H9 (cell line): ENCODE measurements at regions not wholly inside any gene's neighbourhood (a gene's known extent, or its start where the extent isn't known, plus 50 kb on each side); places are given as distances from the start of the nearest gene placed in this dataset.
"Not testable (repeated sequence)": the region's sequence is repeated elsewhere in the genome, so short reads cannot be mapped to it uniquely, and the experiment has no call there.

Source experiments
- DNase-seq: peaks from one replicate; pipeline ENCODE4 v3.0.0-alpha.2; 2017
- H2AFZ ChIP-seq: one replicate; pipeline ENCODE4 v1.6.1; 2013; ENCODE audit warnings: mild to moderate bottlenecking, low read length, control low read depth, moderate library complexity
- H2AK5ac ChIP-seq: 2 replicates; pipeline ENCODE4 v1.6.1; 2013; ENCODE audit warnings: low read length, control low read depth, mixed read lengths; ENCODE audit not compliant: insufficient read length
- H2BK120ac ChIP-seq: one replicate; pipeline ENCODE4 v1.6.1; 2013; ENCODE audit warnings: low read depth, mild to moderate bottlenecking, low read length, control low read depth, inconsistent platforms; ENCODE audit not compliant: poor library complexity, severe bottlenecking
- H2BK12ac ChIP-seq: 2 replicates; pipeline ENCODE4 v1.6.1; 2013; ENCODE audit warnings: low read length, control low read depth, mixed read lengths, low read depth; ENCODE audit not compliant: insufficient read length
- H2BK15ac ChIP-seq: 2 replicates; pipeline ENCODE4 v1.6.1; 2013; ENCODE audit warnings: low read depth, low read length, control low read depth
- H2BK20ac ChIP-seq: one replicate; pipeline ENCODE4 v1.6.1; 2013; ENCODE audit warnings: low read depth, mild to moderate bottlenecking, low read length, control low read depth, inconsistent platforms; ENCODE audit not compliant: poor library complexity, severe bottlenecking
- H2BK5ac ChIP-seq: 2 replicates; pipeline ENCODE4 v1.6.1; 2013; ENCODE audit warnings: low read length, control low read depth, mixed read lengths; ENCODE audit not compliant: insufficient read length
- H3K14ac ChIP-seq: 2 replicates; pipeline ENCODE4 v1.6.1; 2013; ENCODE audit warnings: low read length, control low read depth; ENCODE audit not compliant: insufficient read depth
- H3K18ac ChIP-seq: 2 replicates; pipeline ENCODE4 v1.6.1; 2013; ENCODE audit warnings: low read depth, mild to moderate bottlenecking, mixed read lengths, low read length, control low read depth; ENCODE audit not compliant: insufficient read length
- H3K23ac ChIP-seq: 2 replicates; pipeline ENCODE4 v1.6.1; 2013; ENCODE audit warnings: low read length, control low read depth, mixed read lengths, low read depth; ENCODE audit not compliant: insufficient read length
- H3K23me2 ChIP-seq: 2 replicates; pipeline ENCODE4 v1.6.1; 2013; ENCODE audit warnings: low read depth, mild to moderate bottlenecking, mixed read lengths, low read length, control low read depth; ENCODE audit not compliant: insufficient read length, poor library complexity, severe bottlenecking
- H3K27ac ChIP-seq: 2 replicates; pipeline ENCODE4 v1.5.1; 2013; ENCODE audit warnings: low read length, control low read depth, mixed read lengths, low read depth; ENCODE audit not compliant: insufficient read length
- H3K27me3 ChIP-seq: 2 replicates; pipeline ENCODE4 v1.6.1; 2013; ENCODE audit warnings: low read length, control low read depth, inconsistent platforms; ENCODE audit not compliant: insufficient read depth
- H3K4ac ChIP-seq: 2 replicates; pipeline ENCODE4 v1.6.1; 2013; ENCODE audit warnings: low read depth, mild to moderate bottlenecking, control low read depth, inconsistent platforms, low read length, moderate library complexity
- H3K4me1 ChIP-seq: 2 replicates; pipeline ENCODE4 v1.6.1; 2013; ENCODE audit warnings: low read length, control low read depth, inconsistent platforms; ENCODE audit not compliant: insufficient read depth
- H3K4me2 ChIP-seq: 2 replicates; pipeline ENCODE4 v1.6.1; 2013; ENCODE audit warnings: low read length, control low read depth, mixed read lengths; ENCODE audit not compliant: insufficient read length, insufficient read depth
- H3K56ac ChIP-seq: 2 replicates; pipeline ENCODE4 v1.6.1; 2013; ENCODE audit warnings: low read depth, mild to moderate bottlenecking, mixed read lengths, low read length, control low read depth; ENCODE audit not compliant: insufficient read length
- H3K79me1 ChIP-seq: 2 replicates; pipeline ENCODE4 v1.6.1; 2013; ENCODE audit warnings: low read depth, mild to moderate bottlenecking, moderate library complexity, low read length, control low read depth, inconsistent platforms; ENCODE audit not compliant: insufficient read depth, poor library complexity, severe bottlenecking
- H3K79me2 ChIP-seq: 2 replicates; pipeline ENCODE4 v1.6.1; 2013; ENCODE audit warnings: low read length, control low read depth, inconsistent platforms; ENCODE audit not compliant: insufficient read depth
- H3K9ac ChIP-seq: 2 replicates; pipeline ENCODE4 v1.6.1; 2013; ENCODE audit warnings: low read length, control low read depth, mixed read lengths; ENCODE audit not compliant: insufficient read length; ENCODE audit errors: extremely low read depth
- H3K9me3 ChIP-seq: one replicate; pipeline ENCODE4 v1.6.1; 2013; ENCODE audit warnings: low read depth, low read length, inconsistent platforms; ENCODE audit not compliant: control insufficient read depth
- H3T11ph ChIP-seq: one replicate; pipeline ENCODE4 v1.6.1; 2013; ENCODE audit warnings: mild to moderate bottlenecking, low read length, control low read depth, inconsistent platforms
- H4K20me1 ChIP-seq: one replicate; pipeline ENCODE4 v1.6.1; 2013; ENCODE audit not compliant: control insufficient read depth, insufficient read length, insufficient read depth
- H4K5ac ChIP-seq: 2 replicates; pipeline ENCODE4 v1.6.1; 2013; ENCODE audit warnings: low read depth, mild to moderate bottlenecking, mixed read lengths, low read length, control low read depth; ENCODE audit not compliant: insufficient read length
- H4K8ac ChIP-seq: replicated peaks from 2 replicates; pipeline ENCODE4 v1.6.1; 2013; ENCODE audit warnings: low read length, control low read depth, mixed read lengths, low read depth; ENCODE audit not compliant: insufficient read length
- H4K91ac ChIP-seq: 2 replicates; pipeline ENCODE4 v1.6.1; 2013; ENCODE audit warnings: low read depth, mild to moderate bottlenecking, moderate library complexity, mixed read lengths, low read length, control low read depth; ENCODE audit not compliant: insufficient read length
- H3K27ac Mint-ChIP-seq, 3 experiments: 2 replicates in 2 of 3; 3 replicates in 1 of 3; pipeline ENCODE4 v1.8.0; 2020 to 2021; ENCODE audit warnings: mixed read lengths in 3 of 3, mild to moderate bottlenecking in 1 of 3, moderate library complexity in 1 of 3
- H3K27me3 Mint-ChIP-seq: 2 replicates; pipeline ENCODE4 v1.8.0; 2021; ENCODE audit warnings: low read depth, mild to moderate bottlenecking, moderate library complexity, mixed read lengths
- H3K36me3 Mint-ChIP-seq, 3 experiments: 2 replicates in 2 of 3; 3 replicates in 1 of 3; pipeline ENCODE4 v1.8.0; 2020 to 2021; ENCODE audit warnings: low read depth in 3 of 3, mixed read lengths in 3 of 3; ENCODE audit not compliant: insufficient read depth in 1 of 3
- H3K4me1 Mint-ChIP-seq, 2 experiments: 2 replicates each; pipeline ENCODE4 v1.8.0; 2020; ENCODE audit warnings: mixed read lengths in 2 of 2
- H3K4me3 Mint-ChIP-seq, 2 experiments: 2 replicates in 1 of 2; 3 replicates in 1 of 2; pipeline ENCODE4 v1.8.0; 2020 to 2021; ENCODE audit warnings: mild to moderate bottlenecking in 2 of 2, mixed read lengths in 2 of 2, moderate library complexity in 1 of 2
- H3K9me3 Mint-ChIP-seq, 2 experiments: 2 replicates in 1 of 2; 3 replicates in 1 of 2; pipeline ENCODE4 v1.8.0; 2020; ENCODE audit warnings: mild to moderate bottlenecking in 2 of 2, mixed read lengths in 2 of 2, moderate library complexity in 1 of 2
- WGBS: extraction: QIAGEN DNeasy Blood & Tissue Kit; methylation state at CpG from one replicate; pipeline ENCODE4 v1.1.7; 2013; ENCODE audit warnings: missing lambda C conversion rate, low lambda C conversion rate, mixed read lengths; ENCODE audit not compliant: insufficient read length; ENCODE audit errors: extremely low coverage; 5-methylcytosine and 5-hydroxymethylcytosine counted together

DNA sequence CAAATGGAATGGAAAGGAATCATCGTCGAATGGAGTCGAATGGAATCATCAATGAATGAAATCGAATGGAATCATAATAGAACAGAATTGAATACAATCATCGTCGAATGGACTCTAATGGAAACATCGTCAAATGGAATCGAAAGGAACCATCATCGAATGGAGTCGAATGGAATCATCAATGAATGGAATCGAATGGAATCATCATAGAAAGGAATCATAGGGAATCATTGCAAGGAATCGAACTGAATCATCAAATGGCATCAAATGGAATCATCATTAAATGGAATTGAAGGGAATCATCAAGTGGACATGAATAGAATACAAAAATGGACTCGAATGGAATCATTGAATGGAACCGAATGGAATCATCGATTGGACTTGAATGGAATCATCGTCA lies 237.6 kb downstream of the SHCBP1 start:
- H2BK15ac ChIP-seq, H2AK5ac ChIP-seq, H3K4me1 Mint-ChIP-seq, H4K8ac ChIP-seq, H2BK120ac ChIP-seq, H3K18ac ChIP-seq, H4K20me1 ChIP-seq, H3K4me2 ChIP-seq, H2BK12ac ChIP-seq, H3K9me3 ChIP-seq, DNase-seq, H4K5ac ChIP-seq, H3K9ac ChIP-seq, H3K23ac ChIP-seq, H2BK20ac ChIP-seq, H3K14ac ChIP-seq, H3K79me2 ChIP-seq, H3K56ac ChIP-seq, H3K23me2 ChIP-seq, H3K27me3 ChIP-seq, H3K4me3 Mint-ChIP-seq, H2BK5ac ChIP-seq, H3K27ac ChIP-seq, H3K27ac Mint-ChIP-seq, H3K4me1 ChIP-seq, H4K91ac ChIP-seq, H3K4ac ChIP-seq, H2AFZ ChIP-seq, H3K79me1 ChIP-seq, H3T11ph ChIP-seq: not testable (repeated sequence)
- peaks cover 34 to 37% of the 10 kb centered on the region in 2 experiments for H3K9me3 Mint-ChIP-seq
- WGBS, result no CpG with 5 or more reads among the region's 16 CpGs
- H3K36me3 Mint-ChIP-seq, result peaks cover 12 to 29% (median 16%) of the 10 kb centered on the region in 3 experiments
- peaks cover 24% of the 10 kb centered on the region for H3K27me3 Mint-ChIP-seq

GRCh38 chr16:46382791-46383541 lies 238.2 kb downstream of the SHCBP1 start:
- not testable (repeated sequence) for H3K4ac ChIP-seq, H3K23me2 ChIP-seq, H3K9me3 ChIP-seq, H4K91ac ChIP-seq, H3K27ac ChIP-seq, H3K4me1 ChIP-seq, H2BK5ac ChIP-seq, H3K56ac ChIP-seq, H3K27me3 ChIP-seq, H3K4me2 ChIP-seq, H4K5ac ChIP-seq, H2BK20ac ChIP-seq, H2BK120ac ChIP-seq, H3K18ac ChIP-seq, H2BK15ac ChIP-seq, H3T11ph ChIP-seq, H3K27ac Mint-ChIP-seq, H4K8ac ChIP-seq, H3K23ac ChIP-seq, H3K4me3 Mint-ChIP-seq, H3K9ac ChIP-seq, H2AFZ ChIP-seq, H3K79me1 ChIP-seq, H3K4me1 Mint-ChIP-seq, H2AK5ac ChIP-seq, H3K79me2 ChIP-seq, H2BK12ac ChIP-seq, H4K20me1 ChIP-seq, DNase-seq, H3K14ac ChIP-seq
- H3K36me3 Mint-ChIP-seq, result peaks cover 11 to 28% (median 16%) of the 10 kb centered on the region in 3 experiments
- H3K9me3 Mint-ChIP-seq, result peaks cover 34 to 37% of the 10 kb centered on the region in 2 experiments
- peaks cover 23% of the 10 kb centered on the region for H3K27me3 Mint-ChIP-seq
- no CpG with 5 or more reads among the region's 32 CpGs for whole genome bisulfite sequencing
